ENCODE measurements at regions not wholly inside any gene's neighbourhood (a gene's known extent, or its start where the extent isn't known, plus 50 kb on each side); places are given as distances from the start of the nearest gene placed in this dataset.
A peak's percentile ranks its signal among the peaks of the same experiment; 100 is the strongest.

DNA sequence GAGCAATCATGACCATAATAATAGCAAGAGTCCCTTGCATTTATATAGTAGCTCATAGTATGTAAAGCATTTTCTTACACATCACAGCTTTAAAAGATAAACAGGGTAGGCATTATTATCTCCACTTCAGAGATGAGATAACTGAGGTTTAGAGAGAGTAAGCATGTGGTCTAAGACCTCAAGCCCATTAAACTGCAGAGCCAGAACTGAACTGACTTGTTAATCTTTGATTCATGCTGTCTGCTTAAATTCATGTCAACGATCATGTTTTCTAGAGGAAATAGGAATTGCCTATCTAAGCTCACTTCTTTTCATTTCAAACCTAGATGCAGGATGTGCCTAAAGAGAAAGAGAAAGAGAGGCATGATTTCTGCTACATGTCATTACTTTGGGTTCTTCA lies 524.8 kb downstream of the PTPRC start:
- TF ChIP-seq, protein P1, sequence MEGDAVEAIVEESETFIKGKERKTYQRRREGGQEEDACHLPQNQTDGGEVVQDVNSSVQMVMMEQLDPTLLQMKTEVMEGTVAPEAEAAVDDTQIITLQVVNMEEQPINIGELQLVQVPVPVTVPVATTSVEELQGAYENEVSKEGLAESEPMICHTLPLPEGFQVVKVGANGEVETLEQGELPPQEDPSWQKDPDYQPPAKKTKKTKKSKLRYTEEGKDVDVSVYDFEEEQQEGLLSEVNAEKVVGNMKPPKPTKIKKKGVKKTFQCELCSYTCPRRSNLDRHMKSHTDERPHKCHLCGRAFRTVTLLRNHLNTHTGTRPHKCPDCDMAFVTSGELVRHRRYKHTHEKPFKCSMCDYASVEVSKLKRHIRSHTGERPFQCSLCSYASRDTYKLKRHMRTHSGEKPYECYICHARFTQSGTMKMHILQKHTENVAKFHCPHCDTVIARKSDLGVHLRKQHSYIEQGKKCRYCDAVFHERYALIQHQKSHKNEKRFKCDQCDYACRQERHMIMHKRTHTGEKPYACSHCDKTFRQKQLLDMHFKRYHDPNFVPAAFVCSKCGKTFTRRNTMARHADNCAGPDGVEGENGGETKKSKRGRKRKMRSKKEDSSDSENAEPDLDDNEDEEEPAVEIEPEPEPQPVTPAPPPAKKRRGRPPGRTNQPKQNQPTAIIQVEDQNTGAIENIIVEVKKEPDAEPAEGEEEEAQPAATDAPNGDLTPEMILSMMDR (conservative IDR thresholded peaks at IDR 0.05; ENCODE audit: control insufficient read depth, insufficient read depth, low read depth, low read length) = no peak
- no peak for DNase-seq (ENCODE audit: low read depth)

GRCh38 chr1:199167460-199167859 lies 528.6 kb downstream of the PTPRC start:
- H3K4me3 ChIP-seq (ENCODE audit: control insufficient read depth, low read depth, low read length) = no peak overlapping the region
- DNase-seq (ENCODE audit: low read depth) = no peak
- TF ChIP-seq, protein P1 (conservative IDR thresholded peaks at IDR 0.05; ENCODE audit: control insufficient read depth, insufficient read depth, low read depth, low read length) = no peak

More for the DNA sequence above, 524.8 kb downstream of the PTPRC start:
- no peak overlapping the region for H3K4me3 ChIP-seq (ENCODE audit: control insufficient read depth, low read depth, low read length)

DNA sequence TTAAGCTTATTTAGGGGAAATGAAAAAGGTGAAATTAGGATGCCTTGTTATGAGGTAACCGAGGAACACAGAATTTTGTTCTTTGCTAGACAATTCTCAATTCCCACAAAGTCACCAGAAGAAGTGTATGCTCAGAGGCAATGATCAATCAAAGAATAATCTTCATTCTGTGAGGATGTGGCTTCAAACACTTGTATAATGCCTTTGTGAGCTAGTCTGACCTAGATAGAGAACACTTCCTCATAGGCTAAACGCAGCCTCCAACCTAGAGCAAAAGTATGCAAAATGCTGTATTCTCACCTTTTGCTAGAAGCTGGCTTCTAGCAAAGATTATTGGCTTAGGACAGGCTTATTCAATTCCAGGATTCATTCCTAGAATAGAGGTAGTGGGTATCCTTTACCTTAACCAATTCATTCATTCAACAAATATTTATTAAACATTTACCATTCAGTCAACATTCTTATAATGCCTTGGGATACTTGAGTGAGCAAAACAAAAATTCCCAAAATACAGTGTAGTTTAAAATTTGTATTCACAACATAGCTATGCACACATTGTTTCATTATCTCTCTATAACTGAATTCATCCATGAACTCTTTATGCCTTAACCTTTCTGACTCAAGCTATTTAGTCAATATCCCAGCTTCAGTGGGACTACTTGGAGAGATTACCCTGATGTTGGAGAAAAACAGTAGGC lies 530.2 kb downstream of the PTPRC start:
- H3K4me3 ChIP-seq (ENCODE audit: control insufficient read depth, low read depth, low read length) = no peak overlapping the region
- TF ChIP-seq, protein P1 (conservative IDR thresholded peaks at IDR 0.05; ENCODE audit: control insufficient read depth, insufficient read depth, low read depth, low read length) = no peak
- no peak for DNase-seq (ENCODE audit: low read depth)

DNA sequence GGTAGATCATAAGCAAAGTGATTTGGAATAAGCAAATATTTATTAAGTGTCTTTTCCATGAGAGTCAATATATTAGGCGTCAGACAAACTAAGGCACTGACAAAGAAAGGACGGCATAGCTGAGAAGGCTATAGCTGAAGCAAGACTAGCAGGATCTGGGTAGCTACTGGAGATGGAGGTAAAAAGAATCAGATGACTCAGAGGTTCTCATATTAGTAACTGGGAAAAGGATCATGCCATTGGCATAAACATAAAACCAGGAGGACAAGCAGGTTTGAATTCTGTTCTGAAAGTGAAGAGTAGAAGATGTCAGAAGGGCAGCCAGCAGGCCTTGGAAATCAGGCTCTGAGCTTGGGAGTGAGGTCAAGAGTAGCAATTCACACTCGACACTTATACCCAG lies 531.9 kb downstream of the PTPRC start:
- DNase-seq (ENCODE audit: low read depth) = no peak
- H3K4me3 ChIP-seq (ENCODE audit: control insufficient read depth, low read depth, low read length) = no peak overlapping the region
- TF ChIP-seq, protein P1 (conservative IDR thresholded peaks at IDR 0.05; ENCODE audit: control insufficient read depth, insufficient read depth, low read depth, low read length) = no peak

- TF ChIP-seq, protein P1 (conservative IDR thresholded peaks at IDR 0.05; ENCODE audit: control insufficient read depth, insufficient read depth, low read depth, low read length) = no peak
- DNase-seq (ENCODE audit: low read depth) = no peak
These were observed 533.6 kb downstream of the PTPRC start for GRCh38 chr1:199172171-199173124.

GRCh38 chr1:199173356-199173755 lies 534.5 kb downstream of the PTPRC start:
- TF ChIP-seq, protein P1 (conservative IDR thresholded peaks at IDR 0.05; ENCODE audit: control insufficient read depth, insufficient read depth, low read depth, low read length) = no peak
- DNase-seq (ENCODE audit: low read depth) = peak; percentile 6
- no peak overlapping the region for H3K4me3 ChIP-seq (ENCODE audit: control insufficient read depth, low read depth, low read length)

More at GRCh38 chr1:199172171-199173124, 533.6 kb downstream of the PTPRC start:
- H3K4me3 ChIP-seq (ENCODE audit: control insufficient read depth, low read depth, low read length) = no peak overlapping the region

Data from fibroblast of mammary gland (primary cell).